ENCODE measurements at regions not wholly inside any gene's neighbourhood (a gene's known extent, or its start where the extent isn't known, plus 50 kb on each side); places are given as distances from the start of the nearest gene placed in this dataset.

- H3K27me3 ChIP-seq: no peaks in the 10 kb centered on the region
- H3K4me3 ChIP-seq (ENCODE audit: low read depth, low read length): no peak overlapping the region
- no peak for DNase-seq
- no peaks in the 10 kb centered on the region for H3K9me3 ChIP-seq
- 0 out of 2 replicates have a peak, but pooled peaks cover 4% of the 10 kb centered on the region for H3K4me1 ChIP-seq
- H3K36me3 ChIP-seq: no peaks in the 10 kb centered on the region
- no peak for TF ChIP-seq CTCF (IDR thresholded peaks at IDR 0.05; ENCODE audit: low read depth, low read length)
Measured at GRCh38 chr11:96893988-96894387, 504.2 kb downstream of the JRKL start.

GRCh38 chr11:96894587-96894986 lies 504.8 kb downstream of the JRKL start:
- TF ChIP-seq CTCF (IDR thresholded peaks at IDR 0.05; ENCODE audit: low read depth, low read length): no peak

GRCh38 chr11:96899971-96900370 lies 510.2 kb downstream of the JRKL start:
- no peak overlapping the region for H3K4me3 ChIP-seq (ENCODE audit: low read depth, low read length)
- TF ChIP-seq CTCF (IDR thresholded peaks at IDR 0.05; ENCODE audit: low read depth, low read length): no peak
- H3K9me3 ChIP-seq: no peaks in the 10 kb centered on the region
- no peaks in the 10 kb centered on the region for H3K4me1 ChIP-seq
- DNase-seq: no peak
- no peaks in the 10 kb centered on the region for H3K27me3 ChIP-seq
- H3K36me3 ChIP-seq: no peaks in the 10 kb centered on the region

More at GRCh38 chr11:96894587-96894986, 504.8 kb downstream of the JRKL start:
- H3K27me3 ChIP-seq: no peaks in the 10 kb centered on the region
- H3K36me3 ChIP-seq: no peaks in the 10 kb centered on the region
- DNase-seq: no peak
- H3K4me3 ChIP-seq (ENCODE audit: low read depth, low read length): no peak overlapping the region
- no peaks in the 10 kb centered on the region for H3K9me3 ChIP-seq
- H3K4me1 ChIP-seq: 0 out of 2 replicates have a peak, but pooled peaks cover 4% of the 10 kb centered on the region

- Histone ChIP-seq H3K4me3 (ENCODE audit: low read depth, low read length) (no peak overlapping the region), H3K27me3 (no peaks in the 10 kb centered on the region), H3K9me3 (no peaks in the 10 kb centered on the region), H3K36me3 (no peaks in the 10 kb centered on the region), H3K4me1 (no peaks in the 10 kb centered on the region)
- no peak for DNase-seq
- TF ChIP-seq CTCF (IDR thresholded peaks at IDR 0.05; ENCODE audit: low read depth, low read length): no peak
Measured at GRCh38 chr11:96905143-96905542, 515.3 kb downstream of the JRKL start.

GRCh38 chr11:96905663-96906062 lies 515.9 kb downstream of the JRKL start:
- Histone ChIP-seq H3K36me3 (no peaks in the 10 kb centered on the region), H3K4me3 (ENCODE audit: low read depth, low read length) (no peak overlapping the region), H3K9me3 (no peaks in the 10 kb centered on the region), H3K4me1 (no peaks in the 10 kb centered on the region), H3K27me3 (no peaks in the 10 kb centered on the region)
- TF ChIP-seq CTCF (IDR thresholded peaks at IDR 0.05; ENCODE audit: low read depth, low read length): no peak
- DNase-seq: no peak

GRCh38 chr11:96906476-96906875 lies 516.7 kb downstream of the JRKL start:
- no peak overlapping the region for H3K4me3 ChIP-seq (ENCODE audit: low read depth, low read length)
- TF ChIP-seq CTCF (IDR thresholded peaks at IDR 0.05; ENCODE audit: low read depth, low read length): no peak
- no peaks in the 10 kb centered on the region for H3K4me1 ChIP-seq
- H3K27me3 ChIP-seq: no peaks in the 10 kb centered on the region
- no peaks in the 10 kb centered on the region for H3K36me3 ChIP-seq
- H3K9me3 ChIP-seq: no peaks in the 10 kb centered on the region
- DNase-seq: no peak

Data from BE2C (cell line).